Spinal cord (tissue), 9 donors: ENCODE measurements at regions not wholly inside any gene's neighbourhood (a gene's known extent, or its start where the extent isn't known, plus 50 kb on each side); places are given as distances from the start of the nearest gene placed in this dataset.
"Not testable (repeated sequence)": the region's sequence is repeated elsewhere in the genome, so short reads cannot be mapped to it uniquely, and the experiment has no call there.

Source experiments
- DNase-seq, 6 donors: peaks; one replicate each; pipeline versions ENCODE4 v3.0.0 to v3.0.0-alpha.2; 2013 to 2015; ENCODE audit warnings: low spot score in 6 of 6, low read depth in 4 of 6
- H3K27ac ChIP-seq: one replicate; pipeline ENCODE4 v1.5.1; 2013; ENCODE audit warnings: low read depth, low read length, control low read depth
- H3K27me3 ChIP-seq: one replicate; pipeline ENCODE4 v1.6.1; 2013; ENCODE audit warnings: low read length; ENCODE audit not compliant: control insufficient read depth, insufficient read depth
- H3K36me3 ChIP-seq: one replicate; pipeline ENCODE4 v1.6.1; 2013; ENCODE audit warnings: low read length; ENCODE audit not compliant: control insufficient read depth, insufficient read depth
- H3K4me1 ChIP-seq: one replicate; pipeline ENCODE4 v1.6.1; 2013; ENCODE audit warnings: low read length; ENCODE audit not compliant: control insufficient read depth, insufficient read depth
- H3K4me3 ChIP-seq: one replicate; pipeline ENCODE4 v1.5.1; 2013; ENCODE audit warnings: low read depth, low read length, control low read depth
- H3K9me3 ChIP-seq: one replicate; pipeline ENCODE4 v1.6.1; 2013; ENCODE audit warnings: low read length; ENCODE audit not compliant: control insufficient read depth, insufficient read depth
- WGBS: methylation state at CpG from one replicate; pipeline ENCODE4 v1.1.5; 2013; ENCODE audit warnings: missing lambda C conversion rate; ENCODE audit not compliant: insufficient coverage; 5-methylcytosine and 5-hydroxymethylcytosine counted together
- donor health status: healthy.

DNA sequence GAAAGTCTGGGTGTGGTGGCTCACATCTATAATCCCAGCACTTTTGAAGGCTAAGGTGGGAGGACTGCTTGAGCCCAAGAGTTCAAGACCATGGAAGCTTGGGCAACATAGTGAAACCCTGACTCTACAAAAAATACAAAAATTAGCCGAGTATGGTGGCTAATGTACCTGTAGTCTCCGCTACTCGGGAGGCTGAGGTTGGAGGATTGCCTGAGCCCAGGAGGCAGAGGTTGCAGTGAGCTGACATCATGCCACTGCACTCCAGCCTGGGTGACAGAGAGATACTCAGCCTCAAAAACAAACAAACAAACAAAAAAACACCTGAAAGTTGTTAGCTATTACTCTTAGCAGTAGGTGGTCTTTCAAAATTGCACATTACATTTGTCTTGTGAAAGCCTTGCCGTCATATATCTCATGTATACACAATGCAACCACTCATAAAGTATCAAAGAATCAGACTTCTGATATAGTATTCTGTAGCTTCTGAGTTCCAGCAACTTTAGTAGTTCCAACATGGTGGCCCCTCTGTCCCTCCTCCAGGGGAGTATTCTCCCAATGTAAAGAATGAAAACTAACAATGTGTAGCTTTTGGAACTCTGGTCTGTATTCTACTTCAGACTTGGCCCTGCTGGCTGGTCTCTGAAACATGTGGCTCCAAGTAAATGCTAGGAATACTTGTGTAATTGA lies 101.5 kb downstream of the ZNF92 start:
- Histone ChIP-seq H3K4me1 (no peaks in the 10 kb centered on the region), H3K9me3 (no peaks in the 10 kb centered on the region), H3K36me3 (no peaks in the 10 kb centered on the region), H3K27me3 (no peaks in the 10 kb centered on the region), H3K4me3 (no peak overlapping the region), H3K27ac (no peak overlapping the region)
- no CpG with 5 or more reads among the region's 4 CpGs for WGBS
- DNase-seq = no peak

DNA sequence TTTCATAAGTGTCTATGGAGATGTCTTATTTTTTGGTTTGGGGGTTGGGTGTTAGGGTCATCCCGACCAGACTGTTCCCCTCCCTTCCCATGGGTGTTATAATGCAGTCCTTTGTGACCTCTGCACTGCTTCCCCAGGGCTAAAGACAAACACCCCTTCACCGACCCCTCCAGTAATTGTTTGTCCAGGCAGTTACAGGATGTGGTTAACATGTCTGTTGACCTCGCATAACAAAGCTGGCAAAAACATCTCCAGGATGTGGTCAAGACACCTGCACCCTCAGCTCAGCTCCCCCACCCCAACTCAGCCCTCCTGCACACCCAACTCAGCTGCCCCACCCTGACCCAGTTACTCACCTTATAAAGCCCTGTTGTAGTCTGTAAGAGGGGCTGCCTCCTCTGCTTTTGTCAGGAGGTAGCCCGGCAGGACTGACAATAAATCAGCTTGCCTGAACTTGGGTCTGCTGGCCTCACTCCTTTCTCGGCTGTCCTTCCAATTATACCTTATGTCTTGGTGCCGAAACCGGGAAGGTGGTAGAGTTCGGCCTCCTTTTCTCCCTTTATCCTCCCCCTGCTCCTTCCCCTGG lies 102.2 kb downstream of the ZNF92 start:
- no peaks in the 10 kb centered on the region for H3K4me1 ChIP-seq
- H3K27me3 ChIP-seq = no peaks in the 10 kb centered on the region
- WGBS = 78% methylated on average over 6 of the region's 8 CpGs
- H3K9me3 ChIP-seq = no peaks in the 10 kb centered on the region
- H3K27ac ChIP-seq = no peak overlapping the region
- no peak overlapping the region for H3K4me3 ChIP-seq
- H3K36me3 ChIP-seq = no peaks in the 10 kb centered on the region
- DNase-seq = no peak

GRCh38 chr7:65477326-65477725 lies 103.7 kb downstream of the ZNF92 start:
- Histone ChIP-seq H3K27ac (no peak overlapping the region), H3K27me3 (no peaks in the 10 kb centered on the region), H3K4me1 (no peaks in the 10 kb centered on the region), H3K36me3 (no peaks in the 10 kb centered on the region), H3K4me3 (no peak overlapping the region), H3K9me3 (no peaks in the 10 kb centered on the region)
- no peak for DNase-seq
- WGBS = 40% methylated on average over 5 of the region's 6 CpGs

DNA sequence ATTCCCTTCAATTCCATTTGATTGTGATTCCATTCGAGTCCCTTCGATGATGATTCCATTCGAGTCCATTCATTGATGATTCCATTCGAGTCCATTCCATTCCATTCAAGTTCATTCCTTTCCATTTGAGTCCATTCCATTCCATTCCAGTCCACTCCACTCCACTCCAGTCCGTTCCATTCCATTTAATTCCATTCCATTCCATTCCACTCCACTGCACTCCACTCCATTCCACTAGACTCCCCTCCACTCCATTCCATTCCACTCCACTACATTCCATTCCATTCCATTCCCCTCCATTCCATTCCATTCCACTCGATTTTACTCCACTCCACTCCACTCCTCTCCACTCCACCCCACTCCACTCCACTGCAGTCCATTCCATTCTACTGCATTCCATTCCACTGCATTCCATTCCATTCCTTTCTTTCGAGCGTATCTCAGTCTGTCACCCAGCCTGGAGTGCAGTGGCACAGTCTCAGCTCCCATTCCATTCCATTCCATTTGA lies 115.7 kb downstream of the ZNF92 start:
- H3K4me3 ChIP-seq = no peak overlapping the region
- WGBS = 91% methylated on average over 8 of the region's 8 CpGs
- no peak for DNase-seq

DNA sequence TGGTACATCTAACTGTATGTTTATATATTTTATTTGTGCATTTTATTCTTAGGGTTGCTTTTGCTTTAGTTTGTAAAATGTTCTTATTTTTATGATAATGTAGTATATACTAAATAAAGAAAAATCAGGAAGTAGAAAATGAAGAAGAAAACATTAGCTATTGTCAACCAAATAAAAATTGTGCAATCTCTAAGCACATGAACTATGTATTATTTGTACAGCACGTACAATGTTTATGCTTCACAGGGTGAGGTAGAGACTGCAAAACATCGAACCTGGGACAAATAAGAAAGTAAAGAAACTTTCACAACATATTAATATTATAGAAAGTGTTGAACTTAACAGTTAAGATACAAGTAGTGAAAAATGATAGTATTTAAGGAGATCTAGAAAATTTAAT lies 123.0 kb downstream of the ZNF92 start:
- no CpG with 5 or more reads among the region's 2 CpGs for WGBS
- not testable (repeated sequence) for H3K36me3 ChIP-seq, H3K4me3 ChIP-seq, H3K9me3 ChIP-seq, H3K27me3 ChIP-seq, H3K27ac ChIP-seq, DNase-seq, H3K4me1 ChIP-seq

More for the DNA sequence above, 115.7 kb downstream of the ZNF92 start:
- Histone ChIP-seq H3K27ac (no peak overlapping the region), H3K9me3 (peaks cover 6% of the 10 kb centered on the region), H3K4me1 (no peaks in the 10 kb centered on the region), H3K36me3 (no peaks in the 10 kb centered on the region), H3K27me3 (no peaks in the 10 kb centered on the region)

DNA sequence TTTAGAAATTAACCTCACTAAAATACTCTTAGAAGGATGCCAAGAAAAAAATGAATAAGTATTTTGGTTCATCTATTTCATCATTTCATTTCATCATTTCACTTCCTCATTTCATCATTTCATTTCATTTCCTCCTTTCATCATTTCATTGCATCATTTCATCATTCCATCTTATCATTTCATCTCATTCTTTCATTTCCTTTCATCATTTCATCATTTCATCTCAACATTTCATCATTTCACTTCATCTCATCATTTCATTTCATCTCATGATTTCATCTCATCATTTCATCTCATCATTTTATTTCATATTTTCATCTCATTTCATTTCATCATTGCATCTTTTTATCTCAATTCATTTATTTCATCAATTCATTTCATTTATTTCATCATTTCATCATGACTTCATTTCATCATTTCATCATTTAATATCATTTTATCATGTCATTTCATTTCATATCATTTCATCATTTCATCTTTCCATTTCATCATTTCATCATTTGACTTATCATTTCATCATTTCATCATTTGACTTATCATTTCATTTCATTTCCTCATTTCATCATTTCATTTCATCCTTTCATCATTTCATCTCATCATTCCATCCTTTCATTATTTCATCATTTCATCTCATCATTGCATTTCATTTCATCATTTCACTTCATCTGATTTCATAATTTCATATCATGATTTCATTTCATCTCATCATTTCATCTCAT lies 129.9 kb downstream of the ZNF92 start:
- Histone ChIP-seq H3K4me3 (no peak overlapping the region), H3K27me3 (no peaks in the 10 kb centered on the region), H3K4me1 (no peaks in the 10 kb centered on the region), H3K9me3 (no peaks in the 10 kb centered on the region), H3K36me3 (no peaks in the 10 kb centered on the region), H3K27ac (no peak overlapping the region)
- no peak for DNase-seq

DNA sequence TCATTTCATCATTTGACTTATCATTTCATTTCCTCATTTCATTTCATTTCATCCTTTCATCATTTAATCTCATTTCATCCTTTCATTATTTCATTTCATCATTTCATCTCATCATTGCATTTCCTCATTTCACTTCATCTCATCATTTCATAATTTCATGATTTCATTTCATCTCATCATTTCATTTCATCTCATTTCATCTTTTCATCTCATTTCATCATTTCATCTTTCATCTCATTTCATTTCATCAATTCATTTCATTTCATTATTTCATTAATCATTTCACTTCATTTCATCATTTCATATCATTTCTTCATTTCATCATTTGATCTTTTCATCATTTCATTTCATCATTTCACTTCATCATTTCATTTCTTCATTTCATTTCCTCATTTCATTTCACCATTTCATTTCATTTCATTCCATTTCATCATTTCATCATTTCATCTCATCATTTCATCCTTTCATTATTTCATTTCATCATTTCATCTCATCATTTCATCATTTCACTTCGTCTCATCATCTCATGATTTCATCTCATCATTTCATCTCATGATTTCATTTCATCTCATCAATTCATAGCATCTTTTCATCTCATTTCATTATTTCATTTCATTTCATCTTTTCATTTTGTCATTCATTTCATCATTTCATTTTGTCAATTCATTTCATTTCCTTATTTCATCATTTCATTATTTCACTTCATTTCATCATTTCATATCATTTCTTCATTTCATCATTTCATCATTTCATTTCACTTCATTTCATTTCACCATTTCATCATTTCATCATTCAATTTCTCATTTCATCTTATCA lies 131.1 kb downstream of the ZNF92 start:
- not testable (repeated sequence) for DNase-seq, H3K36me3 ChIP-seq, H3K9me3 ChIP-seq, H3K4me3 ChIP-seq, H3K4me1 ChIP-seq, H3K27me3 ChIP-seq, H3K27ac ChIP-seq
- 89% methylated on average over 1 of the region's 1 CpG for WGBS

DNA sequence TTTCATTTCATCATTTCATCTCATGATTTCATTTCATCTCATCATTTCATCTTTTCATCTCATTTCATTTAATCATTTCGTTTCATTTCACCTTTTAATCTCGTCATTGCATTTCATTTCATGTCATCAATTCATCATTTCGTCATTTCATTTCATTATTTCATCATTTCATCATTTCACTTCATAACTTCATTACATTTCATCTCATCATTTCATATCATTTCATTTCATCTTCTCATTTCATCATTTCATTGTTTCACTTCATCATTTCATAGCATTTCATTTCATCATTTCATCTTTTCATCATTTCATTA lies 131.6 kb downstream of the ZNF92 start:
- not testable (repeated sequence) for H3K4me3 ChIP-seq, H3K9me3 ChIP-seq, H3K36me3 ChIP-seq, H3K4me1 ChIP-seq, H3K27ac ChIP-seq, H3K27me3 ChIP-seq, DNase-seq
- 94% methylated on average over 3 of the region's 3 CpGs for WGBS

DNA sequence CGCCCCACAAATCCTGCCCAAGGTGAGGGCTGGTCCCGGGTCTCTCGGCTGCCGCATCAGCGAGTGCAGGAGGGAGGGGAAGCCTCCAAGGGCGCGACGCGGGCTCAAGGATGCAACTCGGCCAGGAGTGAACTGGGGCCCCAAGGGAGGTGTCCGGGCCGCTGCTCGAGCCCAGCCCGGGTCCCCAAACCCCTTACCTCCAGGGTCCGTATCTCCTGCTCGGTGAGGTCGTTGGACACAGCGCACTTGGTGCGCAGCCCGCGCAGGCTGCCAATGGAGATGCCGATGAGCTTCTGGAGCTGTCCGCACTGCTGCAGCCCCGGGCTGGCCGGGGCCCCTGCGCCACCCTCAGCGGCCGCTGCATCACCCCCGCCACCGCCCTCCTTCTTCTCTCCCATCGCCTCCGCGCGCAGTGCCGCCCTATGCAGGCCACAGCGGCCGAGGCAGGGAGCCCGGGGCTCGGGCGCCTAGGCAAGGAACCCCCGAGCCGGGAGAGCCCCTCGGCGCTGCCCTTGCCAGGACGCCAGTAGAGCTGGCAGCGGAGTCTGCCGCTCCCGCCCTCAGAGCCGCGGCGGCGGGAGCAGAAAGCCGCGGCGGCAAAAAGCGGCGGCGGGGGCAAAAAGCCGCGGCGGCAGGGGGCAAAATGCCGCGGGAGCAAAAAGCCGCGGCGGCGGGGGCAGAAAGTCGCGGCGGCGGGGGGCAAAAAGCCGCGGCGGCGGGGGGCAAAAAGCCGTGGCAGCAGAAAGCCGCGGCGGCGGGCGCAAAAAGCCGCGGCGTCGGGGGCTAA lies 135.1 kb downstream of the ZNF92 start:
- no CpG with 5 or more reads among the region's 85 CpGs for WGBS
- DNase-seq = peak in 1 of 6 donors; percentile 3
- H3K9me3 ChIP-seq, H3K27ac ChIP-seq, H3K4me1 ChIP-seq, H3K36me3 ChIP-seq, H3K27me3 ChIP-seq: not testable (repeated sequence)
- H3K4me3 ChIP-seq = peak overlapping the region; percentile 44
